GM18511 (cell line): ENCODE measurements at regions not wholly inside any gene's neighbourhood (a gene's known extent, or its start where the extent isn't known, plus 50 kb on each side); places are given as distances from the start of the nearest gene placed in this dataset.
"Not testable (repeated sequence)": the region's sequence is repeated elsewhere in the genome, so short reads cannot be mapped to it uniquely, and the experiment has no call there.

ENCODE experiments used
- ATAC-seq: cut with Tn5 transposase; IDR thresholded peaks from one replicate; pipeline ENCODE4 v1.9.1; 2021; ENCODE audit warnings: mild to moderate bottlenecking, moderate library complexity; ENCODE audit not compliant: unreplicated experiment

- no peak for ATAC-seq
Observed at GRCh38 chr16:63129411-63130125, 1093.3 kb upstream of the CDH8 start.

- ATAC-seq = not testable (repeated sequence)
Observed at GRCh38 chr16:63119905-63120304, 1083.7 kb upstream of the CDH8 start.

- ATAC-seq = no peak
Observed at GRCh38 chr16:63100082-63100481, 1063.8 kb upstream of the CDH8 start.

- no peak for ATAC-seq
Observed at GRCh38 chr16:63096857-63097256, 1060.6 kb upstream of the CDH8 start.

- no peak for ATAC-seq
Observed at GRCh38 chr16:63092736-63093135, 1056.5 kb upstream of the CDH8 start.

GRCh38 chr16:63082101-63082500, 1045.9 kb upstream of the CDH8 start:
- ATAC-seq = no peak

- ATAC-seq = no peak
Observed at GRCh38 chr16:63080746-63081145, 1044.5 kb upstream of the CDH8 start.

GRCh38 chr16:63069047-63069446, 1032.8 kb upstream of the CDH8 start:
- no peak for ATAC-seq

- no peak for ATAC-seq
Observed at GRCh38 chr16:63067141-63067540, 1030.9 kb upstream of the CDH8 start.

GRCh38 chr16:63066552-63066951, 1030.3 kb upstream of the CDH8 start:
- no peak for ATAC-seq

- ATAC-seq = no peak
Observed at GRCh38 chr16:63061319-63061718, 1025.1 kb upstream of the CDH8 start.

- ATAC-seq = no peak
Observed at GRCh38 chr16:63059676-63060075, 1023.4 kb upstream of the CDH8 start.

GRCh38 chr16:63057341-63057740, 1021.1 kb upstream of the CDH8 start:
- ATAC-seq = no peak

- ATAC-seq = no peak
Observed at GRCh38 chr16:63050391-63050790, 1014.2 kb upstream of the CDH8 start.

GRCh38 chr16:63038397-63039106, 1002.3 kb upstream of the CDH8 start:
- no peak for ATAC-seq

GRCh38 chr16:63037761-63038396, 1001.6 kb upstream of the CDH8 start:
- ATAC-seq = no peak

- no peak for ATAC-seq
Observed at GRCh38 chr16:63018581-63019223, 982.5 kb upstream of the CDH8 start.

- no peak for ATAC-seq
Observed at GRCh38 chr16:63008688-63009087, 972.5 kb upstream of the CDH8 start.

GRCh38 chr16:63005356-63005755, 969.1 kb upstream of the CDH8 start:
- no peak for ATAC-seq

GRCh38 chr16:62989480-62989879, 953.2 kb upstream of the CDH8 start:
- no peak for ATAC-seq

GRCh38 chr16:62985722-62986121, 949.5 kb upstream of the CDH8 start:
- no peak for ATAC-seq

- no peak for ATAC-seq
Observed at GRCh38 chr16:62978451-62978850, 942.2 kb upstream of the CDH8 start.
